GM19438 (cell line): ENCODE measurements at regions not wholly inside any gene's neighbourhood (a gene's known extent, or its start where the extent isn't known, plus 50 kb on each side); places are given as distances from the start of the nearest gene placed in this dataset.
"Not testable (repeated sequence)": the region's sequence is repeated elsewhere in the genome, so short reads cannot be mapped to it uniquely, and the experiment has no call there.

Experiments
- ATAC-seq: cut with Tn5 transposase; IDR thresholded peaks from one replicate; pipeline ENCODE4 v1.9.1; 2021; ENCODE audit warnings: low read depth; ENCODE audit not compliant: unreplicated experiment

DNA sequence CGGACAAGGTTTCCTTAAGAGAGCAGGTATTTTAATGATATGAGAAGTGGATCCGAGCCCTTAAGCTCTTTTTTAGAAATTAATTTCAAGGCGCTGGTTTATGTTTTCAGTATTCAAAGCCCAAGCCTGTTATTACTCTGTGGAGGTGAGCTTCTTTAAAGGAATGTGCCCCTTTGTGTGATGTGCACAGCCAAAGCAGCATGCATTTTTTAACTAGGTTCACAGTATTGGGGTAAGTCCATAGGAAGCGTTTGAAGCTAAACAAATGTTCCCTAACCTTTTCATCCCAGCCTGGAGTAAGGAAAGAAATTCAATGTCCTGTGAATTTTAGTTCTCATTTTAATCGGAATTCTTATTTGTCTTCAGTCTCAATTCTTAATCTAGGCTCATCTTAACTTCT lies 217.5 kb downstream of the KCTD12 start:
- no peak for ATAC-seq

DNA sequence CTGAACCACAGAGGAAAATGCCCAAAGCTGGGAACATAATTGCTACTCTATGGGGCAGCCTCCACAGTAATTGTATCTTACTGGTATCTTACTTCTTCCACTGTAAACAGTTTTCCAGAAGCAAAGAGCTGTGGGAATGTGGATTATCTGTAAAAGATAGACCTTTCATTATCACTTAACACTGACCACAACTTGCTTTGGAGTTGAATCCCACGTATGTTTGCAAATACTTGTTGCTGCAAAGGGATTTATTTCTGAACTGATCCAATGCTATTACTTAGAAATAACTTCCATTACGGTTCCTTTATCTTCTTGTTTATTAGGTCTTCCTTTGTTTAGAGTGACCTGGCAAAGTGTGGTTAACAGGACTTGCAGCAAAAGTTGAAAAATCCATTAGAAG lies 218.1 kb downstream of the KCTD12 start:
- ATAC-seq: no peak

DNA sequence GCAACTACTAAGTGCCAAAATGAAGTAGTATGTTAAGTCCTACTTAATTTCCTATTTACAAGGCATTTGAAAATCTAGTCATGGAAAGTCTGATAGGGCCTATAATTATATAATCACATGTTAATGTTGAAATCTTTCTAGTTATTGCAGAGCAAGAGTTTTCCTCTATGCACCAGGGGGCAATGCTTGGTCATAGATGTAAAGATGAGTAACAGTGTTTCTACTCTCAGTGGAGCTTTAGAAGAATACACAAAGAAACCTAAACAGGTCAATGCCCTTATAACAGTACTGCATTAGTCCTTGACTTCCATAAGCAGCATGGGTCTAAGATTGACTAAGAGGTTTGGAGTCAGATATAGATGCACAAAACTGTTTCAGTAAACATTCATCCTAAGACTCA lies 218.7 kb downstream of the KCTD12 start:
- ATAC-seq: no peak

DNA sequence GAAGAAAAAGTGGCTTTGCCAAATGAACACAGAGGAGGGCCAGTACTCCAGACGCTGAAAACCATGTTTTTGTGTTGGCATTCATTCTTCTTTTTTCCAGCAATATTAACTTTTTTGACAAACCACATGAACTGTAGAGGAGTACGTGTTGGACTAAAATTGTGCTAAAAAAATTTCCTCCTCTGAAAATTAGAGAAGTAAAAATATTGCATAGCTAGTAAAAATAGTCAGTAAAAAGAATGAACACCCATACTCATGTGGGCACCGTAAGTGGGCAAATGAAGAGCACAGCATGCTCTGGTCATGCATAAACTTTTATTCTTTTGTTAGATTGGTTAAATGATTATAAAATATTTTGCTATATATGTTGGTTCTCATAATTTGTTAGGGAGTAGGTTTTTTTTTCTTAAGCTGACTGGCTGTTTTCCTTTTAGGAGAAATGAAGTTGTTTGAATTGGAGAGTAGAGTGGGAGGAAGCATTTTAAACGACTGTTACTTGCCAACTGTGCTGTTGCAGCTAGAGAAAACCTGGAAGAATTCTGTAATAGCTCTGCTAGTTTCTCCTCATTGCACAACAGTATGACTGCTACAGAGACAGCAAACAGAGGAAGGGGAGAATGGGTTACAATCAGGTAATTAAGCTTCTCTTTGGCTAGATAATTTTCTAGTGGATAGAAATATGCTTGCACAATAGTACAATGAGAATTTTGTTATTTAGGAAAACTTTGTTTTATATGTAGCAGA lies 222.4 kb downstream of the KCTD12 start:
- ATAC-seq: no peak

DNA sequence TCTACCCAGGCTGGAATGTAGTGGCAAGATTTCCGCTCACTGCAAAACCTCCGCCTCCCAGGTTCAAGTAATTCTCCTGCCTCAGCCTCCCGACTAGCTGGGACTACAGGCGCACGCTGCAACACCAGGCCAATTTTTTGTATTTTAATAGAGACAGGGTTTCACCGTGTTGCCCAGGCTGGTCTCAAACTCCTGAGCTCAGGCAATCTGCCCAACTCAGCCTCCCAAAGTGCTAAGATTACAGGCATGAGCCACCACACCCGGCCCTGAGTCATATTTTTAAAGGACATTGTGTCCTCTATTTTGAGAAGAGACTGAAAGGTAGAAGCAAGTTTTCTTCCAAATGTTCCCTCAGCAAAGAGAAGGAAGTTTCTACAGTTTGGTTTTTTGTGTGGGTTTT lies 227.1 kb downstream of the KCTD12 start:
- not testable (repeated sequence) for ATAC-seq

DNA sequence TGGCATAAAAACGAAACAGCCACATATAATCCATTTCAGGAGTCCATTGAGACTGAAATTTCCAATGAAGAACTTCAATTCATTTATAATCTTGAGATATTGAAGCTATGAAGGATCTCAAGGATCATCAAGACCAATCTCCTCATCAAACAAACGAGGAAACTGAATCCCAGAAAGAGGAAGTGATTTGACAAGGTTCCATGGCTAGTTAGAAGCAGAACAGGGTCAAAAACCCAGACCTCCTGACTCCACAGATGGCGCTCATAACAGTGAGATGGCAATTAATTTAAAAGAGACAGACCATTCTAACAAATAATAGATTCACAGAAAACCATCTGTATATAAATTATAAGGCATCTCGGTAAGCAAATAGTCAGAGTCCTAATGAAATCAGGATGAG lies 229.7 kb downstream of the KCTD12 start:
- ATAC-seq: no peak

DNA sequence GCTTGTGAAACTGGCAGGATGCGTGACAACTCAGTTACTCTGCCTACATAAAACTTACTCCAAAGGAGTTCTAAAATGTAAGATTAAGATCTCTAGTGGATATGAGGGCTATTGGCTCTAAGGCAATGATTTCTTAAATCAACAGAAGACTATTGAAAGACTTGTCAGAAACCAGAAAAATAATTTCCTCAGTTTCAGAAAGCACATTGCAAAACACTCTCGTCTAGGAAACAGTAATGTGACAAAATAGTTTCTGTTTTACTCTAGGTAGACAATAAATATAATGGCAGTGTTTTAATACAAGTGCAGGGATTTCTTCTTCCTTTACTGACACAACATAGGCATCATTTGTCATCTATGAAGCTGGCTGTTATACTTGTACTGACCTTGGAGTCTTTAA lies 230.1 kb downstream of the KCTD12 start:
- no peak for ATAC-seq

DNA sequence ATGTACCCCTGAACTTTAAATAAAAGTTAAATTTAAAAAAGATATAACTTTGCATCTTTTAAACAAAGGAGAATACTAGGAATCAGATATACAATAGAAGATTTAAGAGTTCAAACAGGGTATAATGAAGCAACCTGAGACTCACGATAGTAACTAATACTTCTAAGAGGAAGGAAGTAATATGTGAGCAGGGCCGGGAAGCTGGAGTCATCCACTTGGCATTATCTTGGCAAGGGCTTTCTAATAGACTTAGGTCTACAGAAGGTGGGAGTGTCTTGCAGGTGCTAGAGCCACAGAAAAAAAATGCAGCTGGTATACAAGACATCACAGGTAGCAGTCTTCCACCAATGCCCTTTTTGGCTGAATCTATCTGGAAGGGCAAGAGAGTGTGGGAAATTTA lies 231.9 kb downstream of the KCTD12 start:
- ATAC-seq: no peak

DNA sequence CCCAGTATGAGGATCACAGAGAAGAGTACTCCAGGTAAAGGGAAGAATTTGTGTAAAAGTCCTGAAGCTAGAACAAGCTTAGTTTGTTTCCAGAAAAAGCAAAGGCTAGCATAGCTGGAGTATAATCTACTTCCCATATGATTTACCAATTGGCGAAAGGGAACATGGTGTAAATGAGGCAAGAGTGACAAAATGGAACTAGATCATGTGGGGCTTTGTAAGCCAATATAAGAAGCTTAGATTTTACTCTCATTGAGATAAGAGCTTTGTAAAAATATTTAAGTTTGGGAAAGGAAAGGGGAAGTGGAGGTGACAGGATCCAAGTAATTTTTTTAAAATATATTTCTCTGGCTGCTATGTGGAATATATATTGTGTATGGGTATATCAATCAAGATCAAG lies 234.9 kb downstream of the KCTD12 start:
- no peak for ATAC-seq

DNA sequence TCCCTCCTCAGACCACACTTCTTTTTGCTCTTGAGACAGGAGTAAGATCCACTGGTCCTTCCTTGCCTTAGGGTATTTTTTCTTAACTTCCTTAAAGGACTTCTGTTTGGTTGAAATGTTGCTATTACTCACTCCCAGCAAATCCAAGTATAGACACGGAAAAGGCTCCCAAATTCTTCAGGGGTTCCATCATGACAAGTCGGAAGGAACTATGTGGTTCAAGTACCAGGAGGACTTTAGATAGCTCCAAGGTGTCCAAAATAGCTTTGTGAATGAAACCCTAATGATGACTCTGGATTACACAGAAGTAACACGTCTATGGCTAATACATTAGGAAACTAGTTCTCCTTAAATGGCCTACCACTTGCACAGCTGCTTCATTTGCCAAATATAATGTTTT lies 238.7 kb downstream of the KCTD12 start:
- ATAC-seq: no peak

DNA sequence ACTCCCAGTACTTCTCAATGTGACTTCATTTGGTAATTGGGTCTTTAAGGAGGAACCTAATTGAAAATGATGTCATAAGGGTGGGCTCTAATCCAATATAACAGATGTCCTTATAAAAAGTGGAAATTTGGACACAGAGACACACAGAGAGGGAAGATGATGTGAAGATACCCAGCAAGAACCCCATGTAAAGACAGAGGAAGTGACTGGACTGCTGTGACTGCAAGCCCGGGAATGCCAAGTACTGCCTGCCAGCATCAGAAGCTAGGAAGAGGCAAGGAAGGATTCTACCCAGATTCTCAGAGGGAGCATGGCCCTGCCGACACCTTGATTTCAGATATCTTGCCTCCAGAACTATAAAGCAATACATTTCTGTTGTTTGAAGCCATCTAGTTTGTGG lies 239.3 kb downstream of the KCTD12 start:
- ATAC-seq: no peak

DNA sequence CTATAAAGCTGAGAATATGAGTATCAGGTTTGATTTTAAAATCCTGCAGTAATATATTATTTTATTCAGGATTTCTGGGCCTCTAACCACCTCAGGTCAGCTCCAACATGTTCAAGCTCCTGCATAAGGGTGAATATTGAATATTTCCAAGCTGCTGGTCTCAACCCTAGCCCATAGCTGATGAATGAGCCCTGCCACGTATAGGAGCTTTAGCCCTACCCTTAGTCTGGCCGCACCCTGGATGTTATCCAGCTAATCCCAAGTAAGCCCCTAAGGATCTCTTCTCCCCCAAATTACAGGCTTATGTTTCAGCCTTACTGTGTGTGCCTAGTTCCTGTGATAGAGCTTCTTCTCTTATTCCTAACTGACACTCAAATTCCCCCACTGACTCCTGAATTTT lies 240.6 kb downstream of the KCTD12 start:
- ATAC-seq: no peak

DNA sequence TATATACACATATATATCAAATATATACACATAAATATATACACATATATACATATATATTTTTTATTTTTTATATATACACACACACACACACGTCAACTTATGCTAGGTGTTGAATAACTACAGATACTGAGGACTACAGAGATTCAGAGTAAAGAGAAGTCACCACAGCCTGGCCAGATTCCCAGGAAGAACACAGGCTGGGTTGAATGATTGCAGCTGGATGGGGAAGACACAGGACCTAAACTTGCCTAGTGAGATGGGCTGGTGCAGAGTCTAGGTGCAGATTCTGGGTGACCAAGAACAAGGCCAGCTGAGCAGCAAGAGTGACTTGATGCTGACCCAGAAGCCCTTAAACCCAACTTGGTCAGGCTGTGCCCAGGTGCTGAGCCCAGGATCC lies 241.3 kb downstream of the KCTD12 start:
- ATAC-seq: no peak

DNA sequence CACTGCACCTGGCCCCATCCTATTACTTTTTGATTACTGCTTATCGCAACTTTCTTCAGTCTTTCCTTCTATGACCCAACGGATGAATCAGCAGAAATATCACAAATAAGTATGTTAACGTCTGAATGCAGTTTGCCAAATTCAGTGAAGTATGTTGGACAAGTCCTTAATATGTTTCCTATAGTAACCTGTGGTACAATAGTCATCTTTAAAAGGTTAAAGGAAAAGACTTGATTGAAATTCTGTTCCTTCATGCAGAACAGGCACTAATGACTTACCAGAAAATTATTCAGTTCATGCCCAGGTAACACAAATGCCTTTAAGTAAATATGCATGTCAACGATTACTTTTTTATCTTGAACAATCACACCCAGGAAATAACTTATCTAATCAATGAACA lies 242.6 kb downstream of the KCTD12 start:
- no peak for ATAC-seq

DNA sequence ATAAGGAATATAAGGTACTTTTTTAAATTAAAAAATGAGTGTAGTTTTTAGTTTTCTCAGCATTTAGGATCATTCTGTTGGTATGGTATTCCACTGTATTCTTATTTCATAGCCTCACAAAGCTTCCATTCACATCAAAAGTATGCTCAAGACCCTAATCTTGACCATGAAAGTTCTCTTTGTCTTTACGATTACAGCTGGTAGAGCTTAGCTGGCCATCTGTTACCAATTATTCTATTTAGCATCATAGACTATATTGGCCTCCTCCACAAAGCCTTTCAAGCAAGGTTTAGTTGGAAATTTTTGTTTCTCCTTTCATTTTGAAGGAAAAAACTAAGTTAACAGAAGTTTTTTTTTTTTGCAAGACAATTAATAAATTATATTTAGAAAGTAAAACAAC lies 245.1 kb downstream of the KCTD12 start:
- ATAC-seq: no peak

DNA sequence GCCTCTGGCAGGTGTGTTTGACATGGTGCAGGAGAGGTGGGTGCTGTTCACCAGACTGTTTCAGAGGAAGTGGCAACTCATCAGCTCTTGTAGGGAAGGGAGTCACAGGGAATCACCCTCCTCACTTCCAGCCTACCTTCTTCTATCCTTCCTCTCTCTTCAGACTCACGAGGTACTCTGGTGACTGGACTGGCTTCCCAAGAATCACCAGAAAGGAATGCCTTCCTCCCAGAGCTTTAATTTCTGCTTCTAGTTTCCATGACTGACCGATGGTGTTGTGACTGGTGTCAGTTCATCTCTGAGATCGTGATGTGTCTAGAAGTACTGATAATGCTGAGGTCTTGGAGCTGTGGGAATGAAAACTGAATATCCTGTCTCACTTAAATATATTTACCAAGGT lies 247.3 kb downstream of the KCTD12 start:
- ATAC-seq: no peak

DNA sequence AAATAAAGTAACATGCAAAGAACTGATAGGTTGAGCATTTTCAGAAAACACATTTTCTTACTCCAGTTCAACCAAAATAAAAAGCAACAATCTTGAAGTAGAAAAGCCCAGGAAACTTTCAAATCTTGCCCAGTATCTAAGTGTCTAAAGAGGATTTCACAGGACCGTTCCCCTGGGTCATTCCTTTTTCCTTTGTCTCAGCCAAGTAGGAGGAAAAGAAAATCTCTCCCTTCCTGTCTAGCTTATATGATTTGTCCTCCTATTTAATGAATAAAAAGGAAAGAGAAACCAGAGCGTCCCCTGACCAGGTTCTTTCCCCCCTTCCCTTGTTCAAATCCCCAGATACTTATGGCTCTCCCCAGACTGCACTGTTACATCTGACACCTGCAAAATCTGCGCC lies 248.0 kb downstream of the KCTD12 start:
- ATAC-seq: no peak

DNA sequence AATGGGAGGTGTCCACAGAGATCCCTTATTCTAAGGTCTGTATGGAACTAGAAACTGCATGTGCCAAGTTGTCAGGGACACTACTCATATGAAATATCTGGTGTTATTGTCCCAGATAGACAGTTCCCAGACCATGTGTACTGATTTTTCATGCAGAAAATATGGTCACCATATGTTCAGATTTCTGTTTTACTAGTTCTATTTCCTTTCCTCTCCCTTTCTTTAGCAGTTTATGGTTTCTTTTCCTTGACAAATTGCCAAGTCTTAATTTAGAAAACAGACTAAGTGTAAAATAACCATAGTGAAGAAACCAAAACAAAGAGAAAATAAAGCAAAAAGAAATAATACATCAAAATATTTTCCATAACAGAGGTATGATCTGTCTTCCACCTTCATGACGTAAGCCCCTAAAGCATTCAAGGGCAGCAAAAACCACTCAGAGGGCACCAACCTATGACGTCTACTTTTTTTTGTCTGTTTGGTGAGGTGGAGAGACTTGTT lies 248.5 kb downstream of the KCTD12 start:
- ATAC-seq: no peak

DNA sequence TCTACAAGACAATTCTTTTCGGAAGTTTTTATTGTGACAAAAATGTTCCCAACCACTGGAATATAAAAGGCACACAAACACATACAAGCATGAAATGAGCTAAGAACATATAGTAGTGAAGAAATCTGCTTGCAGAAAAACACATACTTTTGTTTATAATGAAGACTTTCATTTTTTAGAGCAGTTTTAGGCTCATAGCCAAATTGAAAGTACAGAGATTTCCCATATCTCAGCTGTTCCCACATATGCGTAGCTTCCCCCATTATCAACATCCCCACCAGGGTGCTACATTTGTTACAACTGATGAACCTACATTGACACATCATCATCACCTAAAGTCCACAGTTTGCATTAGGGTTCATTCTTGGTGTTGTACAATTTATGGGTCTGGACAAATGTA lies 249.4 kb downstream of the KCTD12 start:
- ATAC-seq: no peak

DNA sequence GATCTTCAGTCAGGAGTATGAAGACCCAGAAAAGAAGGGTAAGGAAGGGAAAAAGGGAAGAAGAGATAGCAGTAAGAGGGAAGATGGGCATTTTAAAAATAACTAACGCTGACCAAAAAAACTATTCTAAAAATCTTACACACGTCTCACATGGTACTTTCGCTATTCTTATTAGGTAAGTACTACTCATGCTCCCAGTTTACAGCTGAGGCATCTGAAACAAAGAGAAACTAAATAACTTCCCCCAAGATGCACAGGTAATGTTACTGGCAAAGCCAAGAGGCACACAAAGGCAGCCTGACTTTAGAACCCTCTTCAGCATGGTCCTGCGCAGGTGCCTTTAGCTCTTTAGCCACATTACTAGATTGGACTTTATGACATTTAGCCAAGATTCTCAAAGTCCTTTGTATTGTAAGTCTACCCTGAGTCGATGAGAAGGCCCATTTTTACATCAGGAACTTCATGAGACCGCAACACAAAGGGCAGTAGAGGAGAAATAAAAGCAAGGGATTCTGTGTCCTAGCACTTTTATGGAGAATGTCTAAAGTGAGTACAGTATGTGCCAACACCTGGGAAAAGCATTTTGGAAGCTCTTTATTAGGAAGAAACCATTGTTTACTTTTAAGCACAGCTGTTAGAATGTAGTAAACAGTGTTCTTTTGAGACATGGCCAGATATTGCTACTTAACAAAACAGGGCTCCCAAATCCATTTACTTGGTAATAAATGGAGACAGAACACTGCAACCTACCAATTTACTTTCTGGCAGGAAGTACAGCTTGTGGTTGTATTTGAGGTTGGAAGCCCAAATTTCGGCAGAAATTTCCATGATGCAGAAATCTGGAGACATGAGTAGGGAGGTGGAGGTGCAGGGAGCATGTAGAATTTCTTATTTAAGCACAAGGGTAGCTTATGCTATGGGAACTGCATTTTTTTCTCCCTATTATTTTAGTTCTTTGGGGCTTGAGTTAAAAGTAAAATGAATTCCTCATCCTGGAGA lies 250.7 kb downstream of the KCTD12 start:
- ATAC-seq: no peak

DNA sequence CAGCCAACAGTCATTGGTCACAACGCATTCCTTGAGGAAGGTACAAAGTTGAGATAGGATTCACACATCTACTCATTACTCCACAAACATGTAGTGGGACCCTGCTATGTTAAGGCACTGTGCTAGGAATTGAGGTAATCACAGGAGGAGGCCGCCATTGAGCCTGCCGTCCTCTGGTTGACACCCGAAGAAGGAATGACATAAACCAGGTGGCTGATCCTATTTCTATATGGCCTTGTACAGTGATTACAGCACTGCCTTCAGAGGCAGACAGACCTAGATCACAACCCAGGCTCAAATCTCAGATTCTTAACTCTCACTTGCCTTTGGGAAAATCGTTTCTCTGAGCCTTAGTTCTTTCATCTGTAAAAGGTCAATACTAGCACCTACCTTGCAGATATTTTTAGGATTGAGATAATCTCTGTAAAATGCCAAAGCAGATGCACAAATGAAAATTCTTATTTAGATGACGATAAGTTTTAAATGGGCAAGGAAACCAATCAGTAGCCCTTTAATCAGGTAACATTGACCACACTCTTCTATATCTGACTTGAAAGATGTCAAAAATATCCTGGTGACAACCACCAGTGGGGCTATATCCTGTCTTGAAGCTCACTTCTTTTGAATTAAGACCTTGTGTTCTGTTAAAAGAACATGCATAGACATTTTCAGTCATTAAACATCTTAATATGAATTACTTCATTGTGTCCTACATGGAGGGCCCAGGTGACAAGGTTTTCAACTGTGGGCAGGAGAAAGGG lies 251.6 kb downstream of the KCTD12 start:
- no peak for ATAC-seq
